Amniotic epithelial cell (primary cell): ENCODE measurements at regions not wholly inside any gene's neighbourhood (a gene's known extent, or its start where the extent isn't known, plus 50 kb on each side); places are given as distances from the start of the nearest gene placed in this dataset.
A peak's percentile ranks its signal among the peaks of the same experiment; 100 is the strongest.

ENCODE experiments used
- DNase-seq: peaks from one replicate; pipeline ENCODE4 v3.0.0-alpha.2; 2010; ENCODE audit warnings: low read depth

GRCh38 chr4:64584125-64584524 lies 174.9 kb upstream of the TECRL start:
- DNase-seq, result no peak

- DNase-seq, result no peak
Observed at GRCh38 chr4:64582492-64582891, 173.2 kb upstream of the TECRL start.

DNA sequence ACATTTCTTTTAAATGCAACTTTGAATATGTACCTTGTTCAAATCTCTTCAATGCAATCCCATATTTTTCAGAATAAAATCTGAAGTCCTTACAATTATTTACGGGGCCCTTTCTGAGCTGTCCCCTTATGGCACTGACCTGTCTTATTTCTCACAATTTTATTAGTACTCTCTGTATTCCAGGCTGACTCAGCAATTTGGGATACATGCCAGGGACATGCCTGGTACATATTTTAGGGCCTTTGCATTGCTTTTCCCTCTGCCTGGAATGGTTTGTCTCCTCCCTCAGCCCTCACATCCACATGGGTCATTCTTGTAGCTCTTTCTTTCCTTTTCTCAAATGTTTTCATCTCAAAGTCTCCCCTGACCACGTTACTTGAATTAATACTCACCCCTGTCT lies 172.2 kb upstream of the TECRL start:
- DNase-seq, result peak; percentile 26

GRCh38 chr4:64564126-64564525 lies 154.9 kb upstream of the TECRL start:
- DNase-seq, result no peak

GRCh38 chr4:64559571-64559970 lies 150.3 kb upstream of the TECRL start:
- no peak for DNase-seq

DNA sequence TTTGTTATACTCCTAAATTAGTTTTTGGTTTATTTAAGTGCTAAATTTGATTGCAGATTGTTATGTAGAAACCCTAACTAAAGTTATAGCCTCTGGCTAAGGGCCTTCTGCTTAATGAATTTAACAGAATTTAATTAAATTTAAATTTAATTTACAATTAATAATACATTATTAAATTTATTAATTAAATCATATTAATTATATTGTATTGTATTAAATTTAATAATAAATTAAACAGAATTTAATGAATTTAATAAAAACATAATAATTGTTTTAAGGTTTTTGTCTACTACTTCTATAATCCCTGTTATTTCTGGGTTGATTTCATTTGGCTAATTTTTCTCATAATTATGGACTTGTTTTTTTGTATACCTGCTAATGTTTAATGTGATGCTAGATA lies 141.9 kb upstream of the TECRL start:
- no peak for DNase-seq

DNA sequence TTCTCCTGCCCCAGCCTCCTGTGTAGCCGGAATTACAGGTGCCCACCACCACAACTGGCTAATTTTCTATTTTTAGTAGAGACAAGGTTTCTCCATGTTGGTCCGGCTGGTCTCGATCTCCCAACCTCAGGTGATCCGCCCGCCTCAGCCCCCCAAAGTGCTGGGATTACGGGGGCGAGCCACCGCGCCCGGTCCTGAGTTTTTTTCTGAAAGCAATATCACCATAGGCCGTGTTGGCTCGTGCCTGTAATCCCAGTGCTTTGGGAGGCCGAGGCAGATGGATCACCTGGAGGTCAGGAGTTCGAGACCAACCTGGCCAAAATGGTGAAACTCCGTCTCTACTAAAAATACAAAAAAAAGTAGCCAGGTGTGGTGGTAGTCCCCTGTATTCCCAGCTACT lies 136.3 kb upstream of the TECRL start:
- no peak for DNase-seq

GRCh38 chr4:64539234-64539849 lies 130.1 kb upstream of the TECRL start:
- DNase-seq, result peak; percentile 57

DNA sequence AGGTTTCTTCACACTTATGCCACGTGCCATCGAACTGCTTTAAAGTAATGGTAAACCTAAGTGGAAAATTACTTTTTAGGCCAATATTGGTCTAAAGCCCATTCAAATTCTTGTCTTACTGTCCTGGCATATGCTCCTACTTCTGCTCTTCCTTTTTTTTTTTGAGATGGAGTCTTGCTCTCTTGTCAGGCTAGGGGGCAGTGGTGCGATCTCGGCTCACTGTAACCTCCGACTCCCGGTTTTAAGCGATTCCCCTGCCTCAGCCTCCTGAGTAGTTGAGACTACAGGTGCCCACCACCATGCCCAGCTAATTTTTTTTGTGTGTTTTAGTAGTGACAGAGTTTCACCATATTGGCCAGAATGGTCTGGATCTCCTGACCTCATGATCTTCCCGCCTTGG lies 129.0 kb upstream of the TECRL start:
- DNase-seq, result no peak

GRCh38 chr4:64533637-64534036 lies 124.4 kb upstream of the TECRL start:
- DNase-seq, result no peak

- no peak for DNase-seq
Observed at GRCh38 chr4:64533159-64533558, 123.9 kb upstream of the TECRL start.

DNA sequence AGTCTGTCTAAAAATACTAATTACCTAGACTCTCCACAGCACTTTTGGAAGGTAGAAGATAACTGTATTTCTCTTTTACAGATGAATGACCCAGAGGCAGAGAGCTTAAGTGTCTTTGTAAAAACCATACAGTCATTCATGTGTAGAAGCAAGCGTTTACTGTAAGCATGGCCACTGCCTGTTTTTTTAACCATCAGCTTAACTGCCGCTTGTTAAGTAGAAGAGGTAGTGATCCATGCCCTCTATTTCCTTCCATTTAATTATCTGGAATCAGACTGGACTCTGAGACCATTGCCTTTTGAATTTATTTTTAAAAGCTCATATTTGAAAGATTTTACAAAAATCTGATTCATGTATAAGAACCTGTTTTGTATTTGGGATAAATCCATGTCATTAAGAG lies 111.2 kb upstream of the TECRL start:
- DNase-seq, result no peak

DNA sequence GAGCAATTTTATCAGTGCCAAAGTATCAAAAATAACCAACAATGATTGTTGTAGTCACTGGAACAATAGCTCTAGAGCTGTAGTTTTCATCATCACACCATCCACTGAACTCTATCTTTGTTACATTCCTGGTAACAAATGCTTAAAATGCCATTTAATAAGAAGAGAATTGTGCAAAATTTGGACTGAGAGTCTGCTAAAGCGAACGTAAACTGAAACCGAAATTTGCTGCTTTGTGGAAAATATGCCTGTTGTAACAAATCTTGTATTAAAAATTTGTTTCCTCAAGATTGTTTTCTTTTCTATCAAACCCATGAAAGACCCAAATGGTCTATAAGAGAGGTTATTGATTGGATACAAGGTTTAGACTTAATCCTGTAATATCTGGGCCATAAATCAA lies 109.3 kb upstream of the TECRL start:
- DNase-seq, result no peak

- no peak for DNase-seq
Observed at GRCh38 chr4:64516176-64516575, 106.9 kb upstream of the TECRL start.

DNA sequence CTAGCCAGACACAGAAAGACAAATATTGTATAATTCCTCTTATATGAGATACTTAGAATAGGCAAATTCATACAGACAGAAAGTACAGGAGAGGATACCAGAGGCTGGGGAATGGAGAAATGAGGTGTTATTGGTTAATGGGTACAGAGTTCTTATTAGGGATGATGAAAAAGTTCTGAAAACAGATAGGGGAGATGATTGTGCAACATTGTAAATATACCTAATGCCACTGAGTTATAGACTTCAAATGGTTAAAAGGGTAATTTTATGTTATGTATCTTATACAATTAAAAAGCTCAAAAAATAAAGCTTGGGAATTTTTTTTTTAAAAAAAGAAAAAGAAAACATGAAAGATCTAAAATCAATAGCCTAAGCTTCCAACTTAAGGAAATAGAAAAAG lies 98.8 kb upstream of the TECRL start:
- no peak for DNase-seq

DNA sequence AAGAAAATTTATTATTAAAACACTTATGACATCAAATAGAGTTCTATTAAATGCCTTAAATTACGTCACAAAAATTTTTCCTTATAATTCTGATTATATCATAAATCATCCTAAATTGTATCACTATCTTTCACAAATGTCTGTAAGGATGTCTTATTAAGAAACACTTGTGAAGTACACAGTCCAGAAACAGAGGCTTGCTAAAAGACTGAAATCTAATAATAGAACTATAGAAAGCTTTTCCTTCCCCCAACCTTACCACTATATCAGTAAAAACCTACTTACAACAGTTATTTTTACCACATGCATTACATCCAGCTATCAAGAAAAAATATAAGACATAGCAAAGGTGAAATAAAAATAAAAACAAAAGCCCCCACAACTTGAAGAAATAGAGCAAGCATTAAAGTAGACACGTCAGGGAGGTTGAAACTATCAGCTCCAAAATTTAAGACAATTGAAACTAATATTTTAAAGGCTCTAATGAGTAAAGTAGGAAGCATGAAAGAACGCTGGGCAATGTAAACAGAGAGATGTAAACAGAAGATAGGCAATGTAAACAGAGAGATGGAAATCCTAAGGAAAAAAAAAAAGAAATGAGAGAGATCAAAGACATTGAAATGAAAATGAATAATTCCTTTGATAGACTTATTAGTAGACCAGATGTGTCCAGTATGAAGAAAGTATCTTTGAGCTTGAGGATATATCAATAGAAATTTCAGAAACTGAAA lies 94.9 kb upstream of the TECRL start:
- DNase-seq, result no peak

- no peak for DNase-seq
Observed at GRCh38 chr4:64503416-64503815, 94.2 kb upstream of the TECRL start.

DNA sequence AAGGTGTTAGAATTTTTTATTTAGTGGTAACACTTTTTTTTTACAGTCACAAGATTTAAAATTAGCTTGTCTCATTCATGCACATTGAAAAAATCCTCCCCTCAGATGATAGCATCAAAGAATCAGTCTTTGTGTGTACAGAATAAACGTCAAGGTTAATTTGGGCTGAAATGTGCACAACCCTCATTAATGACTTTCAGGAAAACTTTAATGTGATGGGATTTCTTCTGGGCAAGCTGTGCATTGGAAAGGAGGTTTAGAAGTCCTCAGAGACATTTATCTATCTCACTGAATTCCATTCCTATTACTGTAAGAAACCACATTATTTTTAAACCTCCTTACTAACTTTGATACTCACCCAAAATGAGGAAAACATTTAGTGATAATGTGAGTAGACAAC lies 88.2 kb upstream of the TECRL start:
- peak; percentile 15 for DNase-seq

DNA sequence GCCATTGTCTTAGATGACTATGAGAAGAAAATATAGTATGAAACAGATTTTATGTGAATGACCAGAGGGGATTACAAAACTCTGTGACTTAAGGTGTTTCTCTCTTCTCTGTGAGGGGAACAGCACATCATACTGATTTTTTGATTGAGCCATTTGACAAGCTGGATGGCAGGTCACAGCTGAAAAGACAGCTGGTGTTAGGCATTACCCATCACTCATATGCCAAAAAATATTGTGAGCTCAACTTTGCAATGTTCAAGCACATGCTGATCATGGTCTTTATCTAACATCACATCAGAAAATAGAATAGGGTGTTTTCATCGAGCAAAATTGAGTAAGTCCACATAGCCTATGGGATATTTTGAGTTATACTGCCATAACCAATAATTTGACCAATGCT lies 86.7 kb upstream of the TECRL start:
- no peak for DNase-seq

DNA sequence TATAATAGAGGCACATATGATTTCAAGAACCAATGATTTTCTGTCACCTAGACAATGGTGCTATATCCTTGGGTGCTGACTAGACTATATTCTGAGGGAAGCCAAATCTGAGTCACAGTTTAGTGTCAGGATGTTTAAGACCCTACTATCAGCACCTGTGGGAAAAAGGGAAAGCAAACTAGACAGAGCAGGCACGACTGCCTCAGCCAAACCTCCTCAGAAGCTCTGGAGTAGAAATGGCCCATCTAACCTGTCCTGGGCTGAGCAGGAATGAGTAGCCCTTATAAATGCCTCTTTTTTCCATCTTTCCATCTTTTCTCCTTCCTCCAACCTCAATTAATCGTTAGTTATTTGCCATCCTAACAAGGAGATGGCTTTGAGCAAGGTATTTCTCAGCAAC lies 80.4 kb upstream of the TECRL start:
- no peak for DNase-seq

DNA sequence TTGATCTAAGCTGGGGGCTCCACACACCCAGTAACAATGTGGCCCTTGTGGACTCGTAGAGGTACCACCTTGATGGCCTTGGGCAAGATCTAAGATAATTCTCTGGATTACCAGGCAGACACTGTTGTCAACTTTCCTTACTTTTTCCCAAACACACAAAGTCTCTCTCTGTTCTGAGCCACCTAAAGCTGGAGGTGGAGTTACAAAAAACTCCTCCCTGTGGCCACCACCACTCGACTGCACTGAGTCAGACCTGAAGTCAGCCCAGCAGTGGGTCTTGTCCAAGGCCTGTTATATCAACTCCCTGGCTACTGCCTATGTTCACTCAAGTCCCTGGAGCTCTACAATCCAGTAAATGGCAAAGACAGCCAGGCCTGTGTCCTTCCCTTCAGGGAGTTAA lies 70.1 kb upstream of the TECRL start:
- DNase-seq, result no peak

DNA sequence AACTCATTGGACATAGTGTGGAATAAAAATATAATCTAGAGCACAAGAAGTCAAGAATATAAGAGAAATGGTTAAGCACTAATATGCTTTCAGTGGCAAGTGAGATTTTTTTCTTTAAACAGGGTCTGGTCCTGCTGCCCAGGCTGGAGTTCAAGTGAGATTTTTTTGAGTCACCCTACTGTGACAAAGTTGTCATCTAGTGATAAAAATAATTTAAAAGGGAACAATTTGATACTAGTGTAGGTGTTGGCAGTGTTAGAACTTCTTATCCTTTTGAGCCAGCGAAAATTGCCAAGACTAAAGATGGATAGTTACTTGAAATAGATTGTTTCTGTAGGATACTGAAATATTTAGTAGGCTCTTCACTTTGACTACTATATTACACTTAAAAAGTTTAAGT lies 67.9 kb upstream of the TECRL start:
- DNase-seq, result no peak

- no peak for DNase-seq
Observed at GRCh38 chr4:64465263-64465662, 56.0 kb upstream of the TECRL start.

GRCh38 chr4:64464581-64464980 lies 55.3 kb upstream of the TECRL start:
- DNase-seq, result no peak
